ENCODE measurements at regions not wholly inside any gene's neighbourhood (a gene's known extent, or its start where the extent isn't known, plus 50 kb on each side); places are given as distances from the start of the nearest gene placed in this dataset.
"Not testable (repeated sequence)": the region's sequence is repeated elsewhere in the genome, so short reads cannot be mapped to it uniquely, and the experiment has no call there.

DNA sequence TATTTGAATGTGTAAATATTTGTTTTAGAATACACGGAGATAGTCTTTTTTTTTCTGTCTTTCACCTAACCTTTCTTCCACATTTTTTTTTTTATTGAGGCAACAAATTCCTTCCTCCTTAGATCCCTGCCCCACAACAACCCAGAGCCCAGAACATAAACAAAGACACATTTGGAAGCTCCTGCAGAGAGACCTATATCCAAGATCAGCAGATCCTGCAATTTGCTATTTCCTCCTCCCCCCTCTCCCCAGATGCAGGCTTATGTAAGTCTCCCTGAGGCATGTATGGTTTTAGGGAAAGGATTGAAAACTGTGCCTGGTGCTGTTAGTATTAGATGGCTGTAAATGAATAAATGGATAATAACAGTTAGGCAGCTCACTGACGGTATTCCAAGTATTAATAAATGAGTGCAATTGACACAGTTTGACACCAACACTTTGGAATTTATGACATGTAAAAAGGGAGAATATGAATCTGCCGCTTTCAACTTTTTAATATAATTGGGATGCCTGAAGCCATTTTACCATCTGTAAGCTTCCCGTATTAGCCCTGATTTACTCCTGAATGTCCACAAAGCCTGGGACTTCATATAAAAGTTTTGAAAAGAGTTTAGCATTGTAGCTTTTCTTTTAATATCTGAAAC, 608.3 kb upstream of the CITED2 start:
- ATAC-seq (no peak), DNase-seq (no peak)
- no peaks in the 10 kb centered on the region for H3K9me3 ChIP-seq
- peak overlapping the region in 1 of 4 donors; percentile 0 for H3K27ac ChIP-seq
- intact Hi-C loops (cut with DNase I; ENCODE audit: low total_unique reads), result no loop called here
- no peaks in the 10 kb centered on the region for H3K36me3 ChIP-seq
- in situ Hi-C loops (cut with MboI; ENCODE audit: low sequenced_read_pairs in 4 of 4), result no loop called here
- no peaks in the 10 kb centered on the region for H3K27me3 ChIP-seq
- H3K4me3 ChIP-seq, result no peak overlapping the region
- H3K4me1 ChIP-seq, result peaks cover 24 to 31% of the 10 kb centered on the region in 2 donors
- TF ChIP-seq POLR2A (IDR thresholded peaks at IDR 0.05), result no peak
- TF ChIP-seq, protein P1, sequence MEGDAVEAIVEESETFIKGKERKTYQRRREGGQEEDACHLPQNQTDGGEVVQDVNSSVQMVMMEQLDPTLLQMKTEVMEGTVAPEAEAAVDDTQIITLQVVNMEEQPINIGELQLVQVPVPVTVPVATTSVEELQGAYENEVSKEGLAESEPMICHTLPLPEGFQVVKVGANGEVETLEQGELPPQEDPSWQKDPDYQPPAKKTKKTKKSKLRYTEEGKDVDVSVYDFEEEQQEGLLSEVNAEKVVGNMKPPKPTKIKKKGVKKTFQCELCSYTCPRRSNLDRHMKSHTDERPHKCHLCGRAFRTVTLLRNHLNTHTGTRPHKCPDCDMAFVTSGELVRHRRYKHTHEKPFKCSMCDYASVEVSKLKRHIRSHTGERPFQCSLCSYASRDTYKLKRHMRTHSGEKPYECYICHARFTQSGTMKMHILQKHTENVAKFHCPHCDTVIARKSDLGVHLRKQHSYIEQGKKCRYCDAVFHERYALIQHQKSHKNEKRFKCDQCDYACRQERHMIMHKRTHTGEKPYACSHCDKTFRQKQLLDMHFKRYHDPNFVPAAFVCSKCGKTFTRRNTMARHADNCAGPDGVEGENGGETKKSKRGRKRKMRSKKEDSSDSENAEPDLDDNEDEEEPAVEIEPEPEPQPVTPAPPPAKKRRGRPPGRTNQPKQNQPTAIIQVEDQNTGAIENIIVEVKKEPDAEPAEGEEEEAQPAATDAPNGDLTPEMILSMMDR (IDR thresholded peaks at IDR 0.05 in 4 of 5, conservative IDR thresholded peaks at IDR 0.05 in 1 of 5), result no peak

DNA sequence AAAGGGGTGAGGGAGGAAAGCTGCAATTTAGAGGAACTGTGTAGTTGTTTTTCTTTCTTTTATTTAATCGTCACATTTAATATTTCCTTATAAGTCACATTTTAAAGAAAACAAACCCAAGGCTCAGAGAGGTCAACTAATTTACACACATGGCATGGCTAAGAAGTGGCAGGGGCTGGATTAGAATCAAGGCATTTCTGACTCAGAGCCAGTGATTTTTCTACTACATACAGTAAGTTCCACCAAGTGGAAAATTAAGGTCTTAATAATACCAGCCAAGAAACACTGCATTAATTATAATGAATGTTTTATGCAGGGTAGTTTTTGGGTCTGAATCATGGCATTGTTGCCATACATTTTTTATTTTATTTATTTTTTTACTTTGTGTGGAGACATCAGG, 607.7 kb upstream of the CITED2 start:
- Histone ChIP-seq H3K36me3 (no peaks in the 10 kb centered on the region), H3K9me3 (no peaks in the 10 kb centered on the region), H3K4me3 (no peak overlapping the region), H3K4me1 (peaks cover 26 to 31% of the 10 kb centered on the region in 2 donors), H3K27ac (peak overlapping the region in 3 of 4 donors; percentile 18 to 45 (median 34)), H3K27me3 (no peaks in the 10 kb centered on the region)
- ATAC-seq, result no peak
- in situ Hi-C loops (cut with MboI; ENCODE audit: low sequenced_read_pairs in 4 of 4) (no loop called here), intact Hi-C loops (cut with DNase I; ENCODE audit: low total_unique reads) (no loop called here)
- DNase-seq, result no peak
- TF ChIP-seq, protein P1 (IDR thresholded peaks at IDR 0.05 in 4 of 5, conservative IDR thresholded peaks at IDR 0.05 in 1 of 5), result no peak
- no peak for TF ChIP-seq POLR2A (IDR thresholded peaks at IDR 0.05)

DNA sequence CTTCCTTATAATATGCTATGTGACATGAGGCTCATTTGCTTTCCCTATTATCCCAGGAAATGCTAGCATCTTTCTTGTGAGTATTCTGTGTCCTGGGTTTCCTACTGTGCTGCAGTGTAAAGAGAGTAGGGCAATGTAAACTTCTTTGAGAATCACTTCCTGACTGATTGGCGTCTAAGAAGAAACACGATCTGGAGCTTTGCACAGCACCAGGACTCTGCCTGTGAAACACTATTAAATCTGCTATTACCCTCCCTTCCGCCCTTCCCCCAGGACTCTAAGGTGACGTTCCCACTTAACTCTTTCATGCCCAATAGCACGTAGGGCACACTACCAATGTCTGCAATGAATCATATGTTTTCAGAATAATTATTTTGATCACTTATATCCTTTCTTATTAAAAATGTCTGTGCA, 607.3 kb upstream of the CITED2 start:
- Histone ChIP-seq H3K36me3 (no peaks in the 10 kb centered on the region), H3K4me3 (no peak overlapping the region), H3K27me3 (no peaks in the 10 kb centered on the region), H3K4me1 (peaks cover 26 to 31% of the 10 kb centered on the region in 2 donors), H3K27ac (peak overlapping the region in 3 of 4 donors; percentile 18 to 45 (median 34)), H3K9me3 (no peaks in the 10 kb centered on the region)
- ATAC-seq (peak in 1 of 2 donors; percentile 49), DNase-seq (no peak)
- TF ChIP-seq, protein P1 (IDR thresholded peaks at IDR 0.05 in 4 of 5, conservative IDR thresholded peaks at IDR 0.05 in 1 of 5), result no peak
- TF ChIP-seq POLR2A (IDR thresholded peaks at IDR 0.05), result no peak
- in situ Hi-C loops (cut with MboI; ENCODE audit: low sequenced_read_pairs in 4 of 4) (no loop called here), intact Hi-C loops (cut with DNase I; ENCODE audit: low total_unique reads) (no loop called here)

DNA sequence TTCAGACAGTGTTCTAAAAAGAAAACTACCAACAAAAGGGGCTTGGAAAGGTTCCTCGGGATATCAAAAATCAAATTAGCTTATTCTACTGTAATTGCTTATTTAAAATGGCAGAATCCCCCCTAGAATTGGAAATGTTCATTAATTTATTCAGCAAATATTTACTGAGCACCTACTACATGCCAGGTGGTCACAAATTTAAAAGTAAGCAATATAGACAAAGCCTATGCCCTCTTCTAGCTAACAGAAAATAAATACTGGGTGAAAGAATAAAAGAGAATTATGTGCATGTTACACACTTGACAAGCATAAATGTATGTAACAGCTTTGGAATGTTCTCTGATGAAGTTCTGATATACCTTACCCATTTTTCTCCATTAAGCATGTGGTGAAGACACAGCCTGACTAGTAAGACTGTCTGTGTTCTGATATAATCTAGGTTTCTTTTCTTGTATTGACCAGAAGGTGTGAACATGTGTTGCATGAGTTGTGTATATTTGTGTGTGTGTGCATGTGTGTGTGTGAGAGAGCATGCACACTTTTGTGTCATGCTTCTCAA, 606.7 kb upstream of the CITED2 start:
- H3K4me3 ChIP-seq, result no peak overlapping the region
- H3K27me3 ChIP-seq, result no peaks in the 10 kb centered on the region
- no peak for DNase-seq
- TF ChIP-seq POLR2A (IDR thresholded peaks at IDR 0.05), result no peak
- TF ChIP-seq, protein P1 (IDR thresholded peaks at IDR 0.05 in 4 of 5, conservative IDR thresholded peaks at IDR 0.05 in 1 of 5), result no peak
- ATAC-seq, result no peak
- peaks cover 26 to 31% of the 10 kb centered on the region in 2 donors for H3K4me1 ChIP-seq
- H3K27ac ChIP-seq, result peak overlapping the region in 3 of 4 donors; percentile 7 to 45 (median 24)
- H3K36me3 ChIP-seq, result no peaks in the 10 kb centered on the region
- intact Hi-C loops (cut with DNase I; ENCODE audit: low total_unique reads), result no loop called here
- in situ Hi-C loops (cut with MboI; ENCODE audit: low sequenced_read_pairs in 4 of 4), result no loop called here
- no peaks in the 10 kb centered on the region for H3K9me3 ChIP-seq

- intact Hi-C loops (cut with DNase I; ENCODE audit: low total_unique reads); H3K4me3 ChIP-seq; H3K9me3 ChIP-seq; in situ Hi-C loops (cut with MboI; ENCODE audit: low sequenced_read_pairs in 4 of 4); H3K36me3 ChIP-seq; H3K27me3 ChIP-seq: not testable (repeated sequence)
- H3K4me1 ChIP-seq, result peaks cover 26 to 31% of the 10 kb centered on the region in 2 donors
- ATAC-seq (peak in 1 of 2 donors; percentile 51), DNase-seq (peak; percentile 18 to 38)
- H3K27ac ChIP-seq, result peak overlapping the region in 2 of 4 donors; percentile 7 to 24
These were observed 606.2 kb upstream of the CITED2 start for GRCh38 chr6:139980631-139981030.
